Esophagus muscularis mucosa (tissue), 3 donors: ENCODE measurements at regions not wholly inside any gene's neighbourhood (a gene's known extent, or its start where the extent isn't known, plus 50 kb on each side); places are given as distances from the start of the nearest gene placed in this dataset.

Experiments used
- CTCF ChIP-seq, 3 experiments: fragments of 200-600 bp in 2 of 3; fragments of 450-650 bp in 1 of 3; sonication (generic) in 2 of 3; IDR thresholded peaks; one replicate each; pipeline ENCODE4 v1.5.1; 2017 to 2019; ENCODE audit warnings: antibody characterized with exemption in 3 of 3, mild to moderate bottlenecking in 2 of 3, moderate library complexity in 1 of 3
- EP300 ChIP-seq: sonication (generic); formaldehyde crosslinking; IDR thresholded peaks from one replicate; pipeline ENCODE4 v1.6.1; 2017; ENCODE audit warnings: antibody characterized with exemption

- TF ChIP-seq CTCF (IDR thresholded peaks at IDR 0.05) (no peak), EP300 (no peak)
Observed at GRCh38 chr12:91523831-91524230, 341.2 kb upstream of the DCN start.
